Liver (tissue), 8 donors: ENCODE measurements at regions not wholly inside any gene's neighbourhood (a gene's known extent, or its start where the extent isn't known, plus 50 kb on each side); places are given as distances from the start of the nearest gene placed in this dataset.

Source experiments
- DNase-seq: peaks from one replicate; pipeline ENCODE4 v3.0.0-alpha.2; 2017; ENCODE audit warnings: low spot score
- H3K27ac ChIP-seq, 2 donors: one replicate each; pipeline ENCODE4 v1.7.0; 2013; ENCODE audit warnings: inconsistent platforms in 2 of 2, low read length in 2 of 2, control low read depth in 1 of 2, low read depth in 1 of 2, mild to moderate bottlenecking in 1 of 2
- H3K27me3 ChIP-seq, 4 donors: one replicate each; pipeline versions ENCODE4 v1.6.1 to v1.7.0; 2013; ENCODE audit warnings: low read length in 3 of 4, inconsistent platforms in 1 of 4, mild to moderate bottlenecking in 1 of 4, moderate library complexity in 1 of 4; ENCODE audit not compliant: control insufficient read depth in 4 of 4, insufficient read depth in 4 of 4
- H3K36me3 ChIP-seq, 4 donors: one replicate each; pipeline versions ENCODE4 v1.6.1 to v1.7.0; 2013; ENCODE audit warnings: low read length in 3 of 4, mild to moderate bottlenecking in 3 of 4, low read depth in 1 of 4, moderate library complexity in 1 of 4; ENCODE audit not compliant: control insufficient read depth in 4 of 4, insufficient read depth in 3 of 4
- H3K4me1 ChIP-seq, 4 donors: one replicate each; pipeline versions ENCODE4 v1.6.1 to v1.7.0; 2013; ENCODE audit warnings: low read length in 3 of 4, mild to moderate bottlenecking in 3 of 4, moderate library complexity in 1 of 4; ENCODE audit not compliant: control insufficient read depth in 4 of 4, insufficient read depth in 4 of 4
- H3K4me3 ChIP-seq, 3 donors: one replicate each; pipeline versions ENCODE4 v1.6.1 to v1.7.0; 2013; ENCODE audit warnings: low read length in 3 of 3, control low read depth in 1 of 3, low read depth in 1 of 3, mild to moderate bottlenecking in 1 of 3
- H3K9ac ChIP-seq, 2 donors: one replicate each; pipeline ENCODE4 v1.7.0; 2013; ENCODE audit warnings: low read length in 2 of 2, mild to moderate bottlenecking in 2 of 2, moderate library complexity in 2 of 2, control low read depth in 1 of 2, low read depth in 1 of 2
- H3K9me3 ChIP-seq, 4 donors: one replicate each; pipeline versions ENCODE4 v1.6.1 to v1.7.0; 2013; ENCODE audit warnings: low read length in 3 of 4; ENCODE audit not compliant: control insufficient read depth in 4 of 4
- ATF3 ChIP-seq: IDR thresholded peaks from 2 replicates; pipeline ENCODE4 v1.6.1; 2016; ENCODE audit warnings: antibody characterized with exemption
- EGR1 ChIP-seq, 2 donors: IDR thresholded peaks; 2 replicates each; pipeline ENCODE4 v1.6.1; 2016 to 2018; ENCODE audit warnings: antibody characterized with exemption in 2 of 2, low read depth in 2 of 2
- FOXA1 ChIP-seq: IDR thresholded peaks from 2 replicates; pipeline ENCODE4 v1.6.1; 2016; ENCODE audit warnings: antibody characterized with exemption
- FOXA2 ChIP-seq: IDR thresholded peaks from 2 replicates; pipeline ENCODE4 v1.6.1; 2016; ENCODE audit warnings: antibody characterized with exemption
- HNF4A ChIP-seq, 2 donors: conservative IDR thresholded peaks; 2 replicates each; pipeline ENCODE4 v1.6.1; 2016; ENCODE audit warnings: antibody characterized with exemption in 2 of 2, mild to moderate bottlenecking in 2 of 2
- HNF4G ChIP-seq: IDR thresholded peaks from 2 replicates; pipeline ENCODE4 v1.6.1; 2016; ENCODE audit warnings: antibody characterized with exemption
- NR2F2 ChIP-seq: IDR thresholded peaks from 2 replicates; pipeline ENCODE4 v1.6.1; 2016; ENCODE audit warnings: antibody characterized with exemption
- RAD21 ChIP-seq, 2 donors: IDR thresholded peaks; 2 replicates each; pipeline ENCODE4 v1.6.1; 2016; ENCODE audit warnings: antibody characterized with exemption in 2 of 2, mild to moderate bottlenecking in 2 of 2
- RXRA ChIP-seq, 2 donors: IDR thresholded peaks; 2 replicates each; pipeline ENCODE4 v1.6.1; 2017 to 2018; ENCODE audit warnings: antibody characterized with exemption in 2 of 2, mild to moderate bottlenecking in 1 of 2
- SP1 ChIP-seq: IDR thresholded peaks from 2 replicates; pipeline ENCODE4 v1.6.1; 2018; ENCODE audit warnings: antibody characterized with exemption, mild to moderate bottlenecking
- TAF1 ChIP-seq: conservative IDR thresholded peaks from 2 replicates; pipeline ENCODE4 v1.6.1; 2016; ENCODE audit warnings: antibody characterized with exemption, mild to moderate bottlenecking
- YY1 ChIP-seq: IDR thresholded peaks from 2 replicates; pipeline ENCODE4 v1.6.1; 2016; ENCODE audit warnings: antibody characterized with exemption, mild to moderate bottlenecking
- ZBTB33 ChIP-seq: IDR thresholded peaks from 2 replicates; pipeline ENCODE4 v1.6.1; 2016; ENCODE audit warnings: antibody characterized with exemption
- WGBS: extraction: QIAGEN DNeasy Blood & Tissue Kit; methylation state at CpG from one replicate; pipeline ENCODE4 v1.1.7; 2013; 5-methylcytosine and 5-hydroxymethylcytosine counted together
- TF ChIP-seq, protein P1 (sequence below): fragments of 150-350 bp; IDR thresholded peaks from 2 replicates; pipeline ENCODE4 v1.5.1; 2017; ENCODE audit warnings: improper control_type of control experiment, low read depth, low read length; ENCODE audit not compliant: missing input control
- donor health status: healthy.
- donor health status: healthy.
- donor health status: healthy.
- donor health status: healthy.
- donor health status: healthy.

DNA sequence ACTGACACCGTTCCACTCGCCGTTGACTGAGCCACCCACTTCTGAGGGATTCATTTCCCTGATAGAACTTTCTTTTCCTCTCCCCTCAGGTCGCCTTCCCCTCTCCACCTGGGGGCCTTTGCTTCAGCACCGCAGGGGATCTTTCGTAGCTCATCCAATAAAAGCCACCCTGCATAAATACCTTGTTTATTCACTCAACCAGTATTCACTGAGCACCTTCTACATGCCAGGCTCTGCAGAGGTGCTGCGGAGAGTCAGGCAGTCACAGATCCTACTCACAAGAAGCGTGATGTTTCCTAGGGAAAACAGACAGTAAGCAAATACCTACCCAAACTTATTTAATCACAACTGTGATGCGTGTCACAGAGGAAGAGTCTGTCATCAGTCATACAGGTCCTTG is 127.7 kb downstream of the TEX36 start:
- no peak for TF ChIP-seq HNF4G
- no peak for TF ChIP-seq ATF3
- no peak for TF ChIP-seq SP1
- no peak for TF ChIP-seq NR2F2
- TF ChIP-seq FOXA2 = no peak
- TF ChIP-seq, protein P1, sequence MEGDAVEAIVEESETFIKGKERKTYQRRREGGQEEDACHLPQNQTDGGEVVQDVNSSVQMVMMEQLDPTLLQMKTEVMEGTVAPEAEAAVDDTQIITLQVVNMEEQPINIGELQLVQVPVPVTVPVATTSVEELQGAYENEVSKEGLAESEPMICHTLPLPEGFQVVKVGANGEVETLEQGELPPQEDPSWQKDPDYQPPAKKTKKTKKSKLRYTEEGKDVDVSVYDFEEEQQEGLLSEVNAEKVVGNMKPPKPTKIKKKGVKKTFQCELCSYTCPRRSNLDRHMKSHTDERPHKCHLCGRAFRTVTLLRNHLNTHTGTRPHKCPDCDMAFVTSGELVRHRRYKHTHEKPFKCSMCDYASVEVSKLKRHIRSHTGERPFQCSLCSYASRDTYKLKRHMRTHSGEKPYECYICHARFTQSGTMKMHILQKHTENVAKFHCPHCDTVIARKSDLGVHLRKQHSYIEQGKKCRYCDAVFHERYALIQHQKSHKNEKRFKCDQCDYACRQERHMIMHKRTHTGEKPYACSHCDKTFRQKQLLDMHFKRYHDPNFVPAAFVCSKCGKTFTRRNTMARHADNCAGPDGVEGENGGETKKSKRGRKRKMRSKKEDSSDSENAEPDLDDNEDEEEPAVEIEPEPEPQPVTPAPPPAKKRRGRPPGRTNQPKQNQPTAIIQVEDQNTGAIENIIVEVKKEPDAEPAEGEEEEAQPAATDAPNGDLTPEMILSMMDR = no peak
- TF ChIP-seq ZBTB33 = no peak
- no peak for TF ChIP-seq FOXA1
- no peak for TF ChIP-seq EGR1 (IDR thresholded peaks at IDR 0.05; ENCODE audit: low read depth in 2 of 2)
- TF ChIP-seq TAF1 = no peak
- Histone ChIP-seq H3K36me3 (no peaks in the 10 kb centered on the region), H3K27ac (no peak overlapping the region), H3K9ac (no peak overlapping the region), H3K4me3 (no peak overlapping the region), H3K9me3 (peaks cover 2 to 10% (median 5%) of the 10 kb centered on the region in 4 donors), H3K4me1 (no peaks in the 10 kb centered on the region), H3K27me3 (peaks cover 0 to 4% (median 1%) of the 10 kb centered on the region in 4 donors)
- 77% methylated on average over 9 of the region's 9 CpGs for WGBS
- no peak for DNase-seq

GRCh38 chr10:125554753-125555152 is 128.2 kb downstream of the TEX36 start:
- Histone ChIP-seq H3K4me3 (no peak overlapping the region), H3K27me3 (peaks cover 0 to 4% (median 1%) of the 10 kb centered on the region in 4 donors), H3K27ac (no peak overlapping the region), H3K36me3 (no peaks in the 10 kb centered on the region), H3K4me1 (no peaks in the 10 kb centered on the region), H3K9me3 (peaks cover 2 to 10% (median 5%) of the 10 kb centered on the region in 4 donors), H3K9ac (no peak overlapping the region)
- DNase-seq = no peak
- 66% methylated on average over 4 of the region's 4 CpGs for WGBS
- no peak for TF ChIP-seq RAD21 (IDR thresholded peaks at IDR 0.05)
- TF ChIP-seq YY1 = no peak
- no peak for TF ChIP-seq ZBTB33
- no peak for TF ChIP-seq FOXA2
- no peak for TF ChIP-seq HNF4A (conservative IDR thresholded peaks at IDR 0.05)
- no peak for TF ChIP-seq ATF3
- no peak for TF ChIP-seq HNF4G
- no peak for TF ChIP-seq NR2F2
- no peak for TF ChIP-seq SP1
- TF ChIP-seq EGR1 (IDR thresholded peaks at IDR 0.05; ENCODE audit: low read depth in 2 of 2) = no peak
- TF ChIP-seq FOXA1 = no peak
- TF ChIP-seq RXRA (IDR thresholded peaks at IDR 0.05) = no peak
- TF ChIP-seq, protein P1 = no peak
